ENCODE measurements at regions not wholly inside any gene's neighbourhood (a gene's known extent, or its start where the extent isn't known, plus 50 kb on each side); places are given as distances from the start of the nearest gene placed in this dataset.

DNA sequence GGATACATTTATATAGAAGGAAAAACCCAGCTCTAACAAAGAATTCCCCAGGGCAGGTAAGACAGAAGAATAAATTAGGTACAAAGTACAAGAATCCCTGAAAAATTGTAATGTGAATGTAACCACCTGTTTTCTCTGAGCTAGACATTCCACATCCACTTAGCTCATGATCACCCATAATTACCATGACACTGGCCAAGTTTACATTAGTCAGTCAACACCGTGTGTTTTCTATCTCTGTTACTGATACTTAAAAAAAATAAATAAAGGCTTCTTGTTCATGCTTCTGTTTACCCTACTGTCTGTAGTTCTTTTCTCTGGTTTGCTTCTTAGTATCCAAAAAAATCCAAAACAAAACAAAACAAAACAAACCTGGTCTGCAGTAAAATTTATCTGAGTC lies 66.0 kb downstream of the CBLL2 start:
- Histone ChIP-seq H3K4me1 (ENCODE audit: control insufficient read depth, insufficient read depth, low read length) (no peaks in the 10 kb centered on the region), H2AFZ (ENCODE audit: control insufficient read depth, low read depth, low read length) (no peak overlapping the region), H3K9ac (ENCODE audit: control insufficient read depth, insufficient read depth, low read length) (no peak overlapping the region), H3K27ac (ENCODE audit: control insufficient read depth, insufficient read depth) (no peak overlapping the region), H4K20me1 (ENCODE audit: control insufficient read depth, insufficient read depth) (no peaks in the 10 kb centered on the region), H3K9me3 (replicated peaks; ENCODE audit: control insufficient read depth, insufficient read depth, low read length) (no peaks in the 10 kb centered on the region), H3K4me2 (ENCODE audit: control insufficient read depth, insufficient read depth) (no peak overlapping the region), H3K4me3 (no peak overlapping the region), H3K79me2 (ENCODE audit: control insufficient read depth, insufficient read depth, low read length) (no peaks in the 10 kb centered on the region), H3K27me3 (replicated peaks in 1 of 2; ENCODE audit: control insufficient read depth in 2 of 2, insufficient read depth in 2 of 2, low read length in 1 of 2) (no peaks in the 10 kb centered on the region), H3K36me3 (ENCODE audit: control insufficient read depth in 2 of 2, insufficient read depth in 2 of 2, low read length in 1 of 2) (no peaks in the 10 kb centered on the region)
- ChIA-PET RAD21 (ENCODE audit: unreplicated experiment) (no interaction called here), POLR2A (no interaction called here), SMC1A (ENCODE audit: uncharacterized antibody, unreplicated experiment) (no interaction called here), CTCF (interaction anchor here (0.6 kb wide), 1 partner anchor 1855 kb away, joined by 3 read pairs; no protein-coding TSS in a partner anchor)
- TF ChIP-seq ZNF622 (IDR thresholded peaks at IDR 0.05) (no peak), NFYB (IDR thresholded peaks at IDR 0.05; ENCODE audit: insufficient read depth, low read depth, low read length) (no peak), CBFB (IDR thresholded peaks at IDR 0.05; ENCODE audit: low read depth) (no peak), NR2C2 (IDR thresholded peaks at IDR 0.05; ENCODE audit: borderline replicate concordance, control insufficient read depth, insufficient read length, low read depth) (no peak), POLR2AphosphoS5 (IDR thresholded peaks at IDR 0.05; ENCODE audit: low read length) (no peak), NKRF (conservative IDR thresholded peaks at IDR 0.05) (no peak), GATAD2B (conservative IDR thresholded peaks at IDR 0.05; ENCODE audit: low read depth) (no peak), TBL1XR1 (IDR thresholded peaks at IDR 0.05; ENCODE audit: low read depth, low read length) (no peak), BRCA1 (IDR thresholded peaks at IDR 0.05; ENCODE audit: low read depth, low read length) (no peak), LARP7 (IDR thresholded peaks at IDR 0.05) (no peak), ETV6 (conservative IDR thresholded peaks at IDR 0.05 in 1 of 2, IDR thresholded peaks at IDR 0.05 in 1 of 2; ENCODE audit: borderline replicate concordance in 1 of 2, low read depth in 1 of 2) (no peak)
- WGBS (ENCODE audit: insufficient coverage, insufficient replicate concordance, low lambda C conversion rate, missing lambda C conversion rate): 0% methylated on average over 1 of the region's 1 CpG
- BruUV-seq (replicated peaks): no TSS peak
- intact Hi-C loops (cut with micrococcal nuclease; ENCODE audit: unreplicated experiment): no loop called here
- in situ Hi-C loops (cut with MboI): no loop called here
- ATAC-seq (no peak), DNase-seq (ENCODE audit: low read depth, low spot score) (no peak), FAIRE-seq (no peak)
